Posterior vena cava (tissue), 2 donors: ENCODE measurements at regions not wholly inside any gene's neighbourhood (a gene's known extent, or its start where the extent isn't known, plus 50 kb on each side); places are given as distances from the start of the nearest gene placed in this dataset.

ENCODE experiments used
- DNase-seq: peaks from one replicate; pipeline ENCODE4 v3.0.0-alpha.2; 2020; ENCODE audit warnings: low spot score
- intact Hi-C, 2 donors: fragments of 100-400 bp; cut with DNase I; formaldehyde crosslinking; loops; one replicate each; pipeline versions ENCODE4 v1.14.1 to v1.14.2; 2022 to 2023
- donor health status: DM: yes; HTN: yes; CAD: no.
- donor health status: DM: yes; HTN: yes; CAD: no.

DNA sequence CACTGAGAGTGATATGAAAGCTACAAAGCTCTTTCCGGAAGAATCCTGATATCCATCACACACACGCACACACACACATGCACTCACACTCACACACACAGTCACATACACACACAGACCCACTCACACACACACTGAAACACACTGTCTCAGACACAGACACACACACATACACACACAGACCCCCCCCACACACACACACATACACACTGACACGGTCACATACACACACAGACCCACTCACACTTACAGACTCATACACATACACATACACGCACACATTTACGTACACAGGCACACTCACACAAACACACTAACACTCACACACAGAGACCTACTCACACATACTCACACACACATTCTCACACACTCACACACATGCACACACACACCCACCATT is 58.6 kb downstream of the LIG4 start:
- no peak for DNase-seq
- intact Hi-C loops: loop anchor here in 1 of 2 donors (10.0 kb wide), 1 partner anchor 952 kb away; no protein-coding TSS in a partner anchor

DNA sequence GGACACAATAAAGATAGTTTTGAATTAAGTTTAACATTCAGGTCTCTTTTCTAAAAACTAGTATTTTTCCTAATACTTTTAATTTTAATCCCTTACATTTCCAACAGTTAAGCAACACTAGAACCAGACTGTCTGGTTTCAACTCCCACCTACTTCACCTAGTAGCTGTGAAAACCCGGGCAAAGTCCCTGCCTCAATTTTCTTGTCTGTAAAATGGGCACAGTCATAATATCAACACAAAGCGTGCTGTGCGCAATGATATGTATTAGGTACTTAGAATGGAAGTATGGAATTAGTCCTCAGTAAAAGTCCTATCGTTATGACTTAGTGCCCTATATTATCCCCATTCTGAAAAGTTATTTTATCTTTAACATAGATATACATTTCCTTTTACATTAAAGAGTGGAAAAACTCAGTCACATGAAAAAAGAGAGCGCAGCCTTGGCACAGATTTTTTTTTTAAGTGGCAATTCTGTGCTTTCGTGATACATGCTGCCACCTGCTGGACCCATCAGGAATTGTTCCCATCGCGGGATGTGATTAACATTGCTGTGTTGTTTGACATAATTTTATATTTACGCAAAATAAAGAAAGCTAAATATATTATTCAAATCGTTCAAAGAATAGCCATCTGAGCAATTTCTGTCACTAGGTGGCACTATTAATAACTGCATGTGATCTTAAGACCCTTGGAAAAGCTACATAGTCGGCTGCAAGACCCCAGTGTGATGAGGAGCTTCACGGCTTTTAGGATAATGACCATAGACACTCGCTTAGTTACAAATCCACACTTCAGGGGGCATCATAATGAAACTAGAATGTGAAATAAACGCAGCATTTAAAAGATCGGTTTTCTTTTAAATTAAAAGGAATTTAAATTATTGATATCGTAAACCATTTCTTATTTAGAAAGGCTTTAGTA is 59.9 kb downstream of the LIG4 start:
- intact Hi-C loops: loop anchor here in 1 of 2 donors (10.0 kb wide), 1 partner anchor 951 kb away; no protein-coding TSS in a partner anchor
- DNase-seq: peak; percentile 82

DNA sequence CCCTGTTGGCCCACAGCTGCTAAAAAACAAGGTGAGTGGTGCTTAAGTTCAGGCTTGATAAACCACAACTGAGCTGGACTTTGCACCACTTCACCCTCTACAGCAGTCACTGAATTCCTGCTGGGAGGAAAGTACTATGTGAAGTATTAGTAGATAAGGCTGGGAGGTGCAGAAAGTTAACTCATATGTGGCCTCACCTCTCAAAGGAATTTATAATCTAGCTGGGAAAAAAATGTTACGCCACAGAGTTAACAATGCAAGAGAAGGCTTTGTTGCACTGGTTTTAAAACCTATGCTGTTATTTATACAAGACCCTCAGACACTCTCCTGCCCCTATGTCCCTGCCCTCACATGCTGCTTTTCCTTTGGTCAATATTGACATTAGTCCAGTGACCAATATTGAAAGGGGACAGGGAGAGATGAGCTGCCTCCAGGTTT is 60.9 kb downstream of the LIG4 start:
- no peak for DNase-seq
- intact Hi-C loops: loop anchor here in 1 of 2 donors (10.0 kb wide), 1 partner anchor 950 kb away; no protein-coding TSS in a partner anchor

DNA sequence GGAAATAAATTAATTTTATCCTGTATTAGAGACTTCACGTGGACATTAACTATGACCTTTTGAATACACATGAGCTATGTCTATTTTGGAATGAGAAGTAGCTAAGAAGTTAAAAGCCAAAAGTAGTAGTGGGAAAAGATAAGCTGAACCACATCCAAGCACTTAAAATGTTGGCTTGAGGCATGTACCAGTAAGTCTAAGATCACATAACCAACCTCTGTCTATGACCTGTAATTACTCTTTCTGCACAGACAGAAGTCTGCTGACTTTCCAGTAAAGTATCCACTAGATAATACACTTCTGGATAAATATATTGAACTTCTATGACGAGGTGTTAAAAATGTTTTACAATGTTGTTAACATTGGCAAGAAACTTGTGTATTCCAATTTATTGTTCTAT is 68.7 kb downstream of the LIG4 start:
- no peak for DNase-seq
- intact Hi-C loops: loop anchor here in 1 of 2 donors (10.0 kb wide), 1 partner anchor 932 kb away; no protein-coding TSS in a partner anchor

DNA sequence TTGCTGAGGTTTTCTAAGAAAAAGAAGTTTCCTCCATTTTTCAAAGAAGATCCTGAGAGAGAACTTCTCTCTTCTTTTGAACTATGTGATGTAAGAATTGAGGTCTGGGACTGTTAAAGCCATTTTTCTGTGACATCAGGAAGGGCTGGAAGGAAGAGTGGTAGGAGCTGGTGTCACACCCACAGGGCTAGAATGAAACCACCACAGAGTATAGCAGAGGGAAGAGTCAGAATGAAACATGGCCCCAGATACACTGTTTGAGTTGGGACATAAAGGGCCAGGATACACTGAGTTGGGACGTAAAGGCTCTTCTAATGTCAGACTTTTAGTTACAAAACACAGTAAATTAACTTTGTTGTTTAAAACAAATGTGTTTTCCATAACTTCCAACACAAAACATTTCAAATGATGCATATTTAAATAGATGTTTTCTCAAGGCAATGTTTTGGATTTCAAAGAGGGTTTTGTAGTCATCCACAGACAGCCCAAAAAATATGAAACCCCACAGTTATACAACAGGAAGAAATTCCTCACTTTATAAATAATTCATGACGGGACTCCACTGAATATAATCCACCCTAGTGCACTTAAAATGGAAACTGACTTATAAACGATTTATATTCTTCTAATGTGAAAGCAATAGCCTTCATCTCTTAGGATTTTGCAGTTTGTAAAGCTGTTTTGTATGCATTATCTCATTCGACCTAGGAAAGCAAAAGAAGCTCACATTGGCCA is 72.5 kb downstream of the LIG4 start:
- no peak for DNase-seq
- intact Hi-C loops: loop anchor here in 1 of 2 donors (10.0 kb wide), 1 partner anchor 928 kb away; no protein-coding TSS in a partner anchor

DNA sequence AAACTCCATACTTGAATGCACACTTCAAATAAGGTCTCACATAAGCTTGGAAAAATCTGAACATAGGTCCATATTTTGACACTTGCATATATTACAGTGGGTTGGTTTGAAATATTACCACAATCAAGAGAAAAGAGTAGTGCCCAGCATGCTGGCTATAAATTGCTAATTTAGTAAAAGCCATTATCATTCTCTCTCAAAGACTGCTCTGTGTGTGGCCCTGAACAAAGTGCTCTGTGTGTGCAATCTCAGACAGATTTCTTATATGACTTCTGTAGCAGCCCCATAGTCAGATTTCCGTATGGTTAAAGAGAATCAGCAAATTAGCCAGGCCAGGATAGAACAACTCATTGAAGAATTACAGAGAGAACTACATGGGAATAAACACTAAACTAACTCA is 78.2 kb downstream of the LIG4 start:
- intact Hi-C loops: no loop called here
- DNase-seq: no peak

DNA sequence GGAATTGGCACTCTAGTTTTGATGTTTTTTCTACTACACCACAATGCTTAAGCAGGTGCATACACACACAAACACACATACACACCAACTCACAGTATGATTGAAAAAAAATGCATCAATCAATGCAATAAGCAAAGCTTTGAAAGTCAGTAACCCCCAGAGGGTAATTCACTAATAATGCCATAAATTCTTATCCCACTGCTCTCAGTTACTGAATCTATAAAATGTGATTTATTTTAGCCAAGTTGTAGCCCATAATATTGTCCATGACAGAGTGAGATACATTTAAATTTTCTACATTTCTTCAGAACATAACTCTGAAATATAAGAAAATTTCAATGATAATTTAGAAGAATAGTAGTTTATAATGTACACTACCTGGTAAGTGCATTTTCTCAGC is 87.9 kb downstream of the LIG4 start:
- intact Hi-C loops: no loop called here
- DNase-seq: no peak

DNA sequence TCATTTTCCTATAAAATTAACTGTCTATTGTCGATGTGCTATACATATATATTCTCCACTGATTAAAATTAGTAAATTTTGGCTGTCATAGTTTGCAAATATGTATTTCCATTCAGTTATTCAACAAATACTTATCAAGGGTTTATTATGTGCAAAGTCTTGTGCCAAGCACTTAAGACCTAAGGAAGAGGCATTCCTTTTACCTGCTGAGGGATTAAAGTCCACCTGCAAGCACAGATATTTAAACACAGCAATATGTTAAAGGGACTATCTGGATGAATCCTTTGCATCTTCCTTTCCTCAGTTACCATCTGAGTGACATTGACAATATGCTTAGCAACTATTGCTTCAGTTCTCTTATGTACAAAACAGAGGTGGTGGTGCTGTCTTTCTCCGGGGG is 89.3 kb downstream of the LIG4 start:
- intact Hi-C loops: no loop called here
- no peak for DNase-seq

DNA sequence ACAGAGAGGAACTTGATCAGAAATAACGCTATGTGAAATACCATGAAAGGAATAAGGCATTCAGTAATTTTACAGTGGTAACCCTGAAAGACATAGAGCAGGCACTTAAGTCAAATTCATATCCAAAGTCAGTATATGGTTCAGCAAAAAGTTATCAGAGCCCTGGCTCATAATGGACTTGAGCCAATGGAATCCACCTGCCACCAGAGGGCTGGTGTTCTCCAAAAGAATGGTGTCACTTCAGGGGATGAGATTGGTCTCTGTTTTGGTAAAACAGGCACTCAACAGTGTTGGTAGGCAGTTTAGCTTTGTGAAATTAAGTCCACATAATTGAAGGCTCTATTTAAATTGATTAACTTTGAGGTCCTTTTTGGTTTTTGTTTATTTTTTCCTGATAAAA is 93.9 kb downstream of the LIG4 start:
- DNase-seq: no peak
- intact Hi-C loops: no loop called here

DNA sequence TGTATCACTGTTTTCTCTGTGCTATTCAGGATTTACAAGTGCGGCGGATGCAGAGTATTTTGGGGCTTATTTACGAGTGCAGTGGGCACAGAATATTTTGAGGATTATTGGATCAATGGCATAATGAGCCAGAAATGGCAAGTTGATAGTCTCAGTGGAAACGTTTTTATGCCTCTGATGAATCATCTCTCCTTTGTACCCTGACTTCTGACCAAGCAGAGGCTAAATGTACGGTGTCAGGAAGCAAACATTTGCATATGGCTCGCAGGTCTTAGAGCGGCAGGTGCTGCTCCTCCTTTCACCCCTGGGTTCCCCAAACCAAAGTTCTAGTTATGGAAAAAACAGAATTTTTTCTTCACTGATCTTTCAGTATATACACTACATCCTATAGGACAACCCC is 94.5 kb downstream of the LIG4 start:
- intact Hi-C loops: no loop called here
- DNase-seq: no peak

DNA sequence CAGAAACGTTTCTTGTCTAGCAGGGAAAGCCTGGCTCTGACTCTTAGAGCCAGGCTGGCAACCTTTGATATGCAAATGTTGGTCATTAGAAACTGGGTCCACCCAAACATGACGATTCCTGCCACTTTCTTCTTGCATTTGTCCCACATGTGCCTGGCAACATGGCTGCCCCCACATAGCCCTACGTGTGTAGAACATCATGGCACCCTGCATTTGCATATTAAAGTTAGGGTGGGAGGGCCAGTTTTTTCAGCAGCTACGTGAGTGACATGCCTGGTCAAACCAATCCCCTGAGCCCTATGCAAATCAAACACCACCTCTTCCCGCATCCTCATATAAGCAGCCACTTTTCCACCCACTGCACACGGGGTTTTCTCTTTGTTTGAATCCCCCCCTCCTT is 95.0 kb downstream of the LIG4 start:
- intact Hi-C loops: no loop called here
- DNase-seq: no peak

DNA sequence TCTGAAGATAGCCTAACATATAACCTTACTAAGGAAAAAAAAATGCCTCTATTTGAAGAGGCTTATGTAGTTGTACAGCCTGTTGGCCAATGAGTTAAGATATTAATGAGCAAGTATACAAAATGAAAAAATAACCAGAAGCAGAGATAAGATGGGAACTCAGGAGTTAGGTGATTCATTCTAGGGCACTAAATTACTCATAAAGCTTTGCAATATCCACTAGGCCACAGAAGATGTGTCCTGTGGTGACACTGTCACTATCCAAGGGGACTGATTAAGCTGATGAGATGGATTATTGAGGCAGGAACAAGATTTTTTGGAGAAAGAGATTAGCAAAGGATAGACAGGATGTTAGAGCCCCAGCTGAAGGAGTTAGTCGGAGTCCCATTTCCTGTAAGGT is 99.6 kb downstream of the LIG4 start:
- intact Hi-C loops: no loop called here
- no peak for DNase-seq

DNA sequence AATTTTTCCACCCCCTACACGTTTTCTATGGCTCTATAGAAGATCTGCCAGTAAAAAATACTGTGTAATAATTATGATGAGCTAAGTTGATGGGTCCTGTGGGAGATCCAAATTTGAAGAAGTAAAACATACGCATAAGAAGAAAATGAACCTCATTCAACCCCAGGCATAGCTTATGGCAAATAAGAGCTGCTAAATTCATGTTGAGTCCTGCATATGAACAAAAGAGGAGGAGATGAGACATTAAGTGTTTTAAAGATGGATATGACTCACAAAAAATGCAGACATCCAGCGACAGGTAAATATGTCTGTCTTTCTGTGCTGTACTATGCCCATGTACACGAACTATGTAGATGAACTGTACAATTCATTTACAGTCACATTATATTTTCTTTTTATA is 101.9 kb downstream of the LIG4 start:
- intact Hi-C loops: no loop called here
- DNase-seq: no peak

DNA sequence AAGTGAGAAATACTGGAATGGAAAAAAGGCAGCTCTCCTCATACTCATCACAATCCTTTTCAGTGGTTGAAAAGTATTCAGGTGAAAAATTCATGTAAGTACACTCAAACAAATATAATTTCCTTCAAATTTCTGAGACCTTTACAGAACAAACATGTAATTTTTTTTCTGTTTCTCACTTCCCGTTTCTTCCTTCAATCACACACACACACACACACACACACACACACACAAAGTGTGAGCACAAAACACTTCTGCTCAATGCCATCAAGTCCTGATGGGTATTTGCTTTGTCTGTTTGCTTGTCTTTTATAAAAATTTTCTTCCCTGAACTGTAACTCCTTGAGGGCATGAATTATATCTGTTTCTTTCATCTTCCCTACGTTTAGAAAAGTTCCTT is 110.6 kb downstream of the LIG4 start:
- intact Hi-C loops: no loop called here
- no peak for DNase-seq

DNA sequence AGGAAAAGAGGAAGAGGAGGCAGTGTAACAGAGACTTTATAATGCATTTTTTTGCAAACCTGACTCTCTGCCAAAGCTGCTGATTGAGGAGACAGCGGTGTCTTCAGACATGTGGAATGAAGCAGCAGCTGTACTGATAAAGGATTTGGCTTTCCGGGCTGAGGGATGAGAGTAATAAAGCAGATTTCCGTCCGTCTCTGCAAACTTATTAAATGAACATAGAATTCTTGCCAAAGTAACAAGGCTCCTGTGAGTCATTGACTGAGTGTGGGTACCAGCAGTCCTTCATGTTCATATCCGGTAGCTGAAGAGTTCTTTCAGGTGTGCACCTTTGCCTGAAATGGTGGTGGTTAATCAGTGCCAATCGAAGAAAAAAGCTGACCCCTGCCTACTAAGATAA is 112.6 kb downstream of the LIG4 start:
- DNase-seq: no peak
- intact Hi-C loops: no loop called here

DNA sequence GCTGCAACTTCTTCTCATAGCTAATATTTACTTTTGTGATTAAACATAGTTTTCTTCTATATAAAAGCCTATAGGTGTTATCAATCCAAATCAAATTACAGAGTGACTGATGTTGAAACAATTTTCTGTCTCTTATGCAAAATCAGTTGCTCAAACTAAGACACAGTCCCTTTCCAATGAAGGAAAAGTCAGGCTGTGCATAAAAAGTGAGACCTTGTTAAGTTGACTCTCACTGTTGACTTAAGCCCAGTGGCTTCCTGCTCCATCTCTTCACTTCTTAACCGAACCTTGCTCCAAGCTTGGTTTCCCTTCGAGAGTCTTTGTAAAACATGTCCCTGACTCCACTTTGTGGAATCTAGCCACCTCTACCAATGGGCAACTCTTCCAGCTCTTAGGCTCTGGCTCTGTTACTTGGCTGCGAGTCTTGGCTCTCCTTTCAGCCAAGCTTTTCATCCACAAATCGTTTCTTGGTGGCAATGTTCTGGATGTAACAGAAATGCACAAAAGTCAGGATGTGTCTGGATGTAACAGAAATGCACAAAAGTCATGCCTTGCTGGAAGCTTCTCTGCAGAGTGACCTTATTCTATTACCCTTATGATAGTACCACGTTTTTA is 118.9 kb downstream of the LIG4 start:
- DNase-seq: no peak
- intact Hi-C loops: no loop called here

DNA sequence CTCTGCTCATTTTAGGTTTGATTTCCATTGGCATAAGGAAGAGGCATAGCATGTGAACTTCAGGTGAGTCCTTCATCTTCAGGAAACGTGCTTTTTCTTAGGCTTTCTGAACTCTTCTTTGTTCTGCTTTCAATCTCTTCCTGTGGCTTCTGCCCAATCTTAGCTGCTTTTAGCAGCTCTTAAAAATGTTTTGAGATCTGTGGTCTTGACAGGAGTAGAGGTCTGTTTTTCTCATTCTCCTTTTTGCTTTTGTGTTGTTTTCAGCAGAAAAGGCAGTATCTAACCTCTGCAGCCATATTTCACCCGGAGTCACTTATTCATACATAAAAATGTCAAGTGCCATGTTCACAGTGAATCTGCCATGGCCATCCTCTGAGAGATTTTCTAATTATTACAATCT is 120.3 kb downstream of the LIG4 start:
- intact Hi-C loops: no loop called here
- DNase-seq: no peak

DNA sequence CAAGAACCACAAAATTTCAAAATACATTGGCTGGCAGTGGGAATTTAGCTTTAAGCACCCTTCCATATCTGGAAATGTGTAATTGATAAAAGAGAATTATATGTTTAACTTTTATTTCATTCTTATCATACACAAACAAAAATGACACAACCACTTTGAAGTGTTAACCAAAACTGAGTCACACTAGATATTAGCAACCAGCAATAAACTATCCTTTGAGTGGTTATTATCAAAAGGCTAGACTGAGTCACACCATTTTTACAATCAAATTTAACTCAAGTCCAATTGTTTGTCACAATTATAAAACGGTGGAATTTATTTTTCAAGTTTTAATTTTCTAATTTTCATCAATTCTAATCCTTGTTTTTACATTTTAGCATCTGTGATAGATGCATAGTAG is 121.7 kb downstream of the LIG4 start:
- intact Hi-C loops: no loop called here
- no peak for DNase-seq

DNA sequence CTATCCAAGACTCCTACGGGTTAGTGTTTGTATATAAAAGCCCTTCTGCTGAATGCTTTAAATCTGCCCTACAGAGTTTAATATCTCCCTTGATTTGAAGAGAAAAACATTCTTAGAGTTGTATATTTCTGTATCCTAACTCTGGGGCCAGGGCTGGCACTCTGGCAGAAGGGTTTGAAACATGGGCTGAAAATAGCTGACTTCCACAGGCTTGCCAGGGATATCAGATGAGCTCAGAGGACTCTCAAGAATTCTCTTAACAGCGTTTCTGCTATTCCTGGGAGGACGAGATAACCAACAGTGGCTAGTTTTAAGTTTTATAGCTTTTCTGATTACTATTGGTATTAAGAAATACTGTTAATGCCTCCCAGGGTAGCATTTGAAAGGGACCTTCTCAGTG is 127.5 kb downstream of the LIG4 start:
- intact Hi-C loops: no loop called here
- DNase-seq: no peak

DNA sequence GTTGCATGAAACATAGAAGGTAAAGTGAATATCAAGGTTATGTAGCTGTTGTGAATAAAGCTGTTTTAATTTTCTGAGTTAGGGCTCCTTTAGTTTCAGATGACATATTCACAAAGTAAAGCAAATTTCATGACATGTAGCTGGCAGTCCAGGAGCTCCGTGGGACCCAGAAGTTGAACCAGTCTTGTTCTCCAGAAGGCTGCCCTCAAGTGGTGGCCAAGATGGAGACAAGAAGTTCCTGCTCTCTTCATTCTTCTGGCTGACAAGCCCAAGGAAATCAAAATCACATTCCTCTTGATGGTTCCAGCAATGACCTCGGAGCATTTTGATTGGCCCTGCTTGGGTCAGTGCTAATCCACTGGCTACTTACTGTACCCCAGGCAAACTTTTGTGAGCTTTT is 128.7 kb downstream of the LIG4 start:
- intact Hi-C loops: no loop called here
- no peak for DNase-seq
